ENCODE measurements at regions not wholly inside any gene's neighbourhood (a gene's known extent, or its start where the extent isn't known, plus 50 kb on each side); places are given as distances from the start of the nearest gene placed in this dataset.

DNA sequence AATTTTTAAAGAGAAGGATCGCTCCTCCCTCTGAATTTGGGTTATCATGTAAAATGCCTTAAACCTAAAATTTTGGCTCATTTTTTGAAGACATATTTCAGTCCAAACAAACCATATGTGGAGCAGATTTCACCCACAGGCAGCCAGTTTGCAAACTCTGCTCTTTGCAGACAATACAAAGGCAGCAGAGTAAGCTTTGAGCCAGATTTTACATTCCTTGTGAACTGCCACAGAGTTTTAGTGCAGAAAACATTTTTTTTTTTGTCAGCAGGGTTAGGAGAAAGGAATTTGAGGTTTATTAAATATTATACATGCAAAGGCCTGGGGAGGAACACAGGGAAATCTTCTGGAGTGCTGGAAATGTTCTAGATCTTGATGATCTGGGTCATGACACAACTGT is 171.9 kb upstream of the FN1 start:
- DNase-seq (ENCODE audit: low read depth in 2 of 2): no peak

DNA sequence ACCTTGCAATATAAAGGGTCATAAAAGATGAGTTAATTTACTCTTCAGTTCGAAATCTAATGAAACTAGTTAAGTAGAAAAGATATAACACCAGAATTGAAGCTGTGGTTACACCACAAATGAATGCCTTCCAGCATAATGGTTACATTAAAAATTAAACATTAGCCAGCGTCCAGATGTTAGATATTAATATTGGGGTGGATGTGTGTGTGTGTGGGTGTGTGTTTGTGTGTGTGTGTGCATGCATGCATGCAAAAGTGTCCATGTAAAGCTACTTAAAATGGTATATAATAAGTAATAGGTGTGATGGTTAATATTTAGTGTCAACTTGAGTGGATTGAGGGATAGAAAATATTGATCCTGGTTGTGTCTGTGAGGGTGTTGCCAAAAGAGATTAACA is 170.4 kb upstream of the FN1 start:
- DNase-seq (ENCODE audit: low read depth in 2 of 2): no peak

DNA sequence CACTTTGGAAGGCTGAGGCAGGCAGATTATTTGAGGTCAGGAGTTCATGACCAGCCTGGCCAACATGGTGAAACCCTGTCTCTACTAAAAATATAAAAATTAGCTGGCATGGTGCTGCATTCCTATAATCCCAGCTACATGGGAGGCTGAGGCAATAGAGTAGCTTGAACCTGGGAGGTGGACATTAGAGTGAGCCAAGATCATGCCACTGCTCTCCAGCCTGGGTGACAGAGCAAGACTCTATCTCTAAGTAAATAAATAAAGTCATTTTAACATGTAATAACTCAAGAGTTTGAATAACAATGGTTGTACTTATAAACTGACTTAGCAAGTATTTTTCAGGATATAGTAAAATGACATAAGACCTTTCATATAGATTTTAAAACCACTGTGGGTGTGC is 169.3 kb upstream of the FN1 start:
- no peak for DNase-seq (ENCODE audit: low read depth in 2 of 2)

DNA sequence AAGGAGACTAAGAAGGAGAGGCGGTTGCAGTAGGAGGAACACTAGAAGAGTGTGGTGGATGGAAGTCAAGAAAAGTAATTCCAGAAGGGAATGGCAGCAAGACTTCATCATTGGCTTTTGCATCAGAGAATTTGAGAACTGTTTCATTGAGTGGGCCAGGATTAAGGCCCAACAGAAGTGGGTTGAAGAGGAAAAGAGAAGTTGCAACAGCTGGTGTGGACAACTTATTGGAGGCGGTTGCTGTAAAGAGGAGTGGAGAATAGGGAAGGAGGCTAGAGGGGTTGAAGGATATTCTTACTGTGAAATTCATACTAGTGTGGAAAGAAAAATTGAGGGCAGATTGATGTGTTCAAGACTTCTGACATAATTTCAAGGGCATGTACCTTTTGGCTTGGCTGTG is 168.7 kb upstream of the FN1 start:
- DNase-seq (ENCODE audit: low read depth in 2 of 2): no peak

DNA sequence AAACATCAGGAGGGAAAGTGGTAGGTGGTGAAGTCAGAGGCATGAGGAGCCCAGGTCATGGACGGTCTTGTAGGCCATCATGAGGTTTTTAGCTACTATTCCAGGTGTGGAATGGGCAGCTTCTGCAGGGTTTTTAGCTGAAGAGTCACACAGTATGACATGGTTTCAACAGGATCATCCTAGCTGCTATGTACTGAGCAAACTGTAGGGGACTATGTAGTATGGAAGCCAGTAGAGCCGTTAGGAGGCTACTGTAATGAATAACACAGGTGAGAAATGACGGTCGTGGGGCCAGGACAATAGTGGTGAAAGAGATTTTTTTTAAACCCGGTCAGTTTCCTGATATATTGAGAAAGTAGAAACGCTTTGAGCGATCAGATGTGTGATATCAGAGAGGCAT is 167.6 kb upstream of the FN1 start:
- no peak for DNase-seq (ENCODE audit: low read depth in 2 of 2)

DNA sequence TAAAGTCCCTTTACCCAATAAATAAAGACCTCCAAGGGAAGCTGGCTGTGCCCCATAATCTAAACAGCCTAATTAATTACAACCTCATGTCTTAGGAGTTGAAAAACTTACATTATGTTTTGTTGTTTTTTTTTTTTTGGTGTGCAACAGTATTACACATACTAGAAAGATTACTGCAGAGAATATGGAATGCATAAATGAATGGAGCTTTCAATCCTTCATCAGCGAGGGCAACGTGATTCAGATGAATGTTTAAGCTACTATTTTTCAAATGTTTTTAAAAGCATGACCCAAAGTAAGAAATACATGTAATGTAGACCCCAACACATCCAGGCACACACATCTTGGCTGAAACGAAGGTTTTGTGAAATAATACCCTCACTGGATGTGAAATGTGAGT is 167.1 kb upstream of the FN1 start:
- DNase-seq (ENCODE audit: low read depth in 2 of 2): no peak

DNA sequence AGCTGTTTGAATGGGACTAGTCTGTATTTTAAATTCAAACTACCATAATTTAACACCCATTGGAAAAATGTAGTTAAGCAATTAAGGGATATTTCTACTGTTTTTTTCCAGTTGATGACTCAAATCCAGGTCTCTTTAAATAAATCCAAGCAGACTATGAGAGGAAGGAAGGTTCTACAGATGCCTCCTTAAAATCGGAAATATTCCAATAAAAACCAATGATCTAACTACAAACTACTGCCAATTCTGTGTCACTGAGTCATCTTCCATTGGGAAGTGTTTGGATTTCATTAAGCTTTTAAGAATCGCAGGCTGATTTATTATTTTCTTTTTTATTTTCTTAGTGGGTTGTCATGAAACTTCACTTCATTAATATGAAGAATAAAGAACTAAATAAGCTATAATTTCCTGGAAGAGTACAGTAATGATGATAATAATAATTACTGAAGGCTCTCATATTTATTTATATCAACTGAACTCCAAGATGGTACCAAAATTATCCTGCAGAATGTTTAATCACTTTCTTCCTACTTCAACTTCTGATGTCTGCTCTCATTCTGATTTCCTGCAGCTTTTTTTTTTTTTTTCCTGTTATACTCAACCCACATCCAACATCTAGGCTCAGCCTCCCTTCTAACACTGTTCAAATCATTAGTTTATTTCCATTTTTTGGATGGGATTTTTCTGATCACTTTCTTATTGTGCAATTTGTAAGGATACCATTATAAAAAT is 166.3 kb upstream of the FN1 start:
- peak; percentile 94 to 95 for DNase-seq (ENCODE audit: low read depth in 2 of 2)

DNA sequence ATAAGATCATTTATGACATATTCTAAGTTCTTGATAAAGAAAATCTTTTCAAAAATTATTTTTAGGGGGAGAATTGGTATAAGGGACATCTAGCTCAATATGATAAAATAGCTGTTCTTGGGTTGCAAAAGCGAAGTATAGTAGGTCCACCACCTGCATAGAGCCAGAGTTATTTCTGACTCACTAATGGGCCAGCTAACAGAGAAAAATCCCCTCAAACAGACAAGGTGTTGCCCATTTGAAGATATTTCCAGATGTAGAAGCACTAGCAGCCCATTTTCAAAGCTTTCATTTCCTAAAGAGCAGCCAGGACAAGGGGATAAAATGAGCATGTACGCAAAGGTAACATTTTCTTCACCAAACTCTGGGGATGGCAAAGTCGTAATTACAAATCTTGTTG is 165.7 kb upstream of the FN1 start:
- DNase-seq (ENCODE audit: low read depth in 2 of 2): peak in 1 of 2 donors; percentile 28

DNA sequence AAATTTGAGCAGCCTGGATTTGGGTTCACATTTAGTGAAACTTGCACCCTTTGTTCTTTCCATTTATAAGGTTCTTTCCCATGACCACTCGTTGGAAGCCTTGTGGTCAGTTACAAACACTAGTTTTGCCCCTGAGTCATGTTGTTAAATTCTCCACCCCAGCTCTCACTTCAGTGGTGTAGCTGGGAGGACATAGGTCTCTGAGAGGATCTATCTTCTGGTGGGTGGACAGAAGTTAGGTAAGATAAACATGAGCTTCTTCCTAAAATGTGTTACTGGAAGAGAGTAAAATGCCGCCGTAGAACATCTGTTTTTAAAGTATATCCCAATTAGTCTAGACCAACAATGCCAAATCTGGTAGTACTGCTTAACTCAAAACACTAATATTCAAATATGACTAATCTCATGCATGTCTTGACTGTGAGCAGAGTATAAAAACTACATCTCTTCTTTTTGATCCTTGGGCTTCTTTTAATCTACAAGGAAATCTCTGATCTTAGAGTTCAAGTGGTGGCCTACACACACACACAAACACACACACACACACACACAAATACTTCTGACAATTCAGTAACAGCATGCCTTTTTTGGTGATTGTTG is 162.6 kb upstream of the FN1 start:
- no peak for DNase-seq (ENCODE audit: low read depth in 2 of 2)

DNA sequence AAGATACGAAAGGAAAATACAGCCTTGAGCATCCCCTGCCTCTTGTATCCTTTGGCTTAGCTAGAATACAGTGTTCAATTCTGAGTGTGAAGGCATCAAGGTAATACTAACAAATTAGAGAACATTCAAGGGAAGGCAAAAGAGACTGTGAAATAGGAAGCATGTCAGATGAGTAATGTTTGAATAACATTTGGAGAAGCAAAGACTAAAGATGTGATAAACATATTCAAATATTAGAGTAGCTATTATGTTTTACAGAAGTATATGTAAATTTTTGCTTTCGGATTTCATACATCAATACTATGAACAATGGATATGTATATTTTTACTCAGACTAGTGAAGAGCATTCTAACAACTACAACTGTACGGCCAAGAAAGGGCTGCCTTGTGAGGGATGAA is 161.7 kb upstream of the FN1 start:
- DNase-seq (ENCODE audit: low read depth in 2 of 2): no peak

DNA sequence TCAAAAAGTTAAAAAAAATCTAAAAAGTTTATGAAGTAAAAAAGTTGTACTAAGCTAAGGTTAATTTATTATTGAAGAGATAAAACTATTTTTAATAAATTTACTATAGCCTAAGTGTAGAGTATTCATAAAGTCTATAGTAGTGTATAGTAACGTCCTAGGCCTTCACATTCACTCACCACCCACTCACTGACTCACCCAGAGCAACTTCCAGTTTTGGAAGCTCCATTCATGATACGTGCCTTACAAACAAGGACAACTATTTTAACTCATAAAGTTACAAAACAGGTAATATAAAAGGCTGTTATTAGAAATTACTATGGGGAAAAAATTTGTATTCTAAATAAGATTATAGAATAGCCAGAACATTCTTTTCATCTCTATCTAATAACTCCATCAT is 158.9 kb upstream of the FN1 start:
- peak in 1 of 2 donors; percentile 29 for DNase-seq (ENCODE audit: low read depth in 2 of 2)

DNA sequence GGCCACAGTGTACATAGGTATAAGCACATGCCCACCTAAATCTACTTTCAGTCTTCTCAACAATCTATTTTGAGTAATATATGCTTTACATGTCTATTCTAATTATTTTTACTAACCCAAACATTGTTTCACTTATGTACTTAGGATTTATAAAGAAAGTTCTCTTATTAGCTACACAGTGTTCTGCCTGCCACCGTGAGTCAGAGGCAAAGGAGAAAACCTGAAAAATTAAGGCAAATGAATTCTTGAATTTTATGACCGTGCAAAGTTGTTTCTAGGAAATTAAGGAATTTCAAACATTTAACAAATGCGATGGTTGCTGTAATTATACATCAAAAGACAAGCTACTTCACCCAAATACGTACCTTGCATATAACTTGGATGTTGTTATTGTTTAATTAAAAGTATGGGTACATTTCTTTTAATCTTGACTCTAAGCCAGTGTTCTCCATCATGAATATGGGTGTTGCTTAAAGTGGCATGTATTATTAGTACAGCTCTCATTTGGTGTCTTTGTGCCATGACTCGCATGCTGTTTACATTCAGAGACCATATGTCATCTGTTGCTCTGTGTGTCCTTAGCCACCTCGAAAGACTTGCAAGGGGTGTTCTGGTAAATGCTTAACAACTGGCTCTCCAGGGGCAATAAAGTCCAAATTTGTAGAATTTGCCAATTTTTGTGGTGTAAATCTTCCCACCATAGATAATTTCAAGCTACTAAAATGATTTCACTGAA is 154.3 kb upstream of the FN1 start:
- no peak for DNase-seq (ENCODE audit: low read depth in 2 of 2)

DNA sequence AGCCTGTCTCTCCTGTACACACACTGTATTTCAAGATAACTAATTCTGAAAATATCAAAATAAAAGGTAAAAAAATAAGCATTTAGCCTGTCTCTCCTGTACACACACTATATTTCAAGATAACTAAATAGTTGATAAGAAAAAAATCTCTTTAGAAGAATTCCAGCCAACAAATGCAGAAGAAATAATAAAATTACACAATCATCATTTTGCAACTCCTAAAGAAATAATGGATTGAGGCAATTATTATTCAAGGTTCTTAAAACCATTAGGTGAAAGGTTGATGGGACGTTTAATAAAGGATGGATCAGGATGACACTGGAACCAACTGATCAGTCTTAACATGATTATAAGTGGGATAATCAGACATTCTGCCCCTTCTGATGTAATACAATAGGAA is 148.0 kb upstream of the FN1 start:
- DNase-seq (ENCODE audit: low read depth in 2 of 2): no peak

DNA sequence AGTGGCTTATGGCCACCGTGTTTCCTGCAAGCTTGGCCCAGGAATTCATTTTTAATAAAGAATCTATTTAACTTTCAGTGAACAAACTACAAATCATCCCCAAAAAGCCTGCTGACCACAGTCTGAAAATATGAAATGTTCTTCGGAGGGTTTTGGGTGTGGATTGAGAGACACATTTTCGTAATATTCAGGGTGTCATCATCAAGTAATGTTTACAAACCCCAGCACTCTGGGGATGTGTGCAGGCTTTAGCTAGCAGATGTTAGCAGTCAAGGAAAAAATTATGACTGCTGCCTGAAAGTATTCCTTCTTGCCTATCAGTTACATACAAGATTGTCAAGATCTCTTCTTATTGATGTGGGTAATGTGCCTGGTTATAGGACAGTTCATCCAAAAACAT is 143.9 kb upstream of the FN1 start:
- no peak for DNase-seq (ENCODE audit: low read depth in 2 of 2)

DNA sequence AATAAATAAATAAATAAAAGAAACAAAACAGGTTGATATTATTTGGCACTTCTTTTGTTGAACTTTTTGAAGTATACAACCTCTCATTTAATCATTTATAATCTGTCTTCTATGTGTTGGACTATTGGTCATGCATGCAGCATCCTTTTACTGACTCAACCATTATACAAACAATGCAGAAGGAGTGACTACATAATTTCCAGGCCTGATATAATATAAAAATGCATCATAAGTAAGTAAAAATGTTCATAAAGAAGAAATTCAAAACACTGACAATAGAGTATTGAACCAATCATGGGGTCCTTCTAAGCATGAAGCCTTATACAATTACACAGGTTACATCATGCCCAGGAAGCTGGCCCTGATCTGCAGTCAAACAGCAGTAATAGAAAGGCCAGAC is 141.5 kb upstream of the FN1 start:
- no peak for DNase-seq (ENCODE audit: low read depth in 2 of 2)

DNA sequence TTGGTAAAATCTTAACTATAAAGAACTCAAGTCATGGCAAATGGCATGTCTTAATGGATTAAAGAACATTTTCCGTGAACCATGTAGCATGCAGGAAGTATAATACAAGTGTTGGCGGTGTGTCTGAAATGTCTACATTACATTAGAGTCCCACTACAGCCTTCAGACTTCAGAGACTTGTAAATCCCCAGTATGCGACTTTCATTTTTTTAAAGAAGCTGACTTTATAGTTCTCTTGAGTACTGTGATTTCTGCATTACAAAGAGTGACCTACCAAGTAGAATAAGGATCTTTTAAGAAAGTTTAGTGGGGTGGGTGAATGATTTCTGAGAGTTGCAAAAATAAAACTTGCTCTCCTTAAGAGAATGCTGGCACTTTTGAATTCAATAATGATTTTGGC is 140.7 kb upstream of the FN1 start:
- DNase-seq (ENCODE audit: low read depth in 2 of 2): no peak

DNA sequence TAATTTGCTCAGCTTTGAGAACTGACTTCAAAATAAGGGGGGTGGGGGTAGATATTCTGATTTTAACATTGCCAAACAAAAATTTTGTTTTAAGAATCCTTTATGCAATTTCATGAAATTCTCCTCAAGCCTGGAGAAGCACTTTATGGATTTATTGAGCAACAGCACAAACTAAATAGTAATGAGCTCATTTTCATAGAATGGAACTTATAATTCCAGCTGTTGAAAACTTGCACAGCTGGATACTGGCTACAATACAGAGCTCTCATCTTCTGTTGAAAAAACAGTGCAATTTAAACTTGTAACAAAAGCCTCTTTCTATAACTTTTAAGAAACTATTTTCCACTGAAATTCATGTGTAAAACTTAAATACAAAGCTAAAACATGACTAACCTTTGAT is 137.6 kb upstream of the FN1 start:
- DNase-seq (ENCODE audit: low read depth in 2 of 2): no peak

DNA sequence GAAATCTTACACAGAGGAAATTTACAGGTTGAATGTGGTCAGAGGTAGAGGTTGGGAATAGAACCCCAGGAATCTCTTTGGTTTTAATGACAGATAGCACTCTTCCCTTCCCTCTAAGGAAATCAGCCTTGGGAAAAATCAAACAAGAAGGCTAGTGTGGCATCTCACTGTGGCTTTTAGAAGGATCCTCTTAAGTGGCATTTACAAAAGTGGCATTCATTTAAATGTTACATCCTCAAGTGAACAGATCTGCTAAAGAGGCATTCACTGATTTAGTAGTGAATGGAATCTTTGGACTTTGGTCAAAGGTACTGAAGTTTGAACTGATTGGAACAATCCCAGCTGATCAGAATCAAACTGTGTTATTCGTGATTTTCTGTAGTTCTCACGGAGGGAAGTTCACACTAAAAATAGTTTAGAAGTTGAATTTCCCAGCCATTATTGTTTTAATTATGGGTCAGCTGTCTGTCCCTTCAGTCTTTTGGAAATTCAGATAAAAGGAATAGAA is 136.5 kb upstream of the FN1 start:
- peak; percentile 11 to 48 for DNase-seq (ENCODE audit: low read depth in 2 of 2)

DNA sequence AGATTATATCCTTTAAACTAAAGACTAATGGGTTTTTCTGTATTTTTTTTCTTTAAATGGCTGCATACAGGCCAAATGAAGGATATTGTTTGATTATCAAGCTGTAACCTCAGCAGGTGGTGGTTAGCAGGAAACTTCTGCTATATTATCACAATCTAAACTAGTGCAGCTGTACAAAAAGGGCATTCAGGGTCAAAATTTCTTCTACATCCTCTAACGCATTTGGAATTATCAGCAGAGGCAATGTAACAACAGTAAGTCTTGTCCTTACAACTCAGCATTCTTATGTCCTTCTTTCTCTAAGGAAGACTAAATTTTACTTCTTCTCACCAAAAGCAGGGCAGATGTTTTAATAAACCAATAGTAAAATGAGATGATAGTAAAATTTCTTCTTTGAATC is 135.8 kb upstream of the FN1 start:
- DNase-seq (ENCODE audit: low read depth in 2 of 2): peak; percentile 74 to 78

DNA sequence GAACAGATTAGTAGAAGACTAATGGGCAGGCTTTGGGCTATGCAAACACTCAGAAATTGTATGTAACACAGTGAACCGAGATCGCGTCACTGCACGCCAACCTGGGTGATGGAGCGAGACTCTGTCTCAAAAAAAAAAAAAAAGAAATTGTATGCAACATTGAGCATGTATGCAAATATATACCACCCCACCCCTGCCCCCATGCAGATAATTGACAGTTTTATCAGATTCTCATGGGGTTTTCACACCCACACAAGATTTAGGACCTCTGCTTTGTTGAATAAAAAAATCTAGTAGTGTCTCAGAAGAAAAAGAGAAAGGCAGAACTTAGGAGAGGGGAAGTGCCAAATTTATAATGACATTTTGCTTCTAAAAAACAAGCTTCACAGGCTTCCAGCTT is 131.6 kb upstream of the FN1 start:
- DNase-seq (ENCODE audit: low read depth in 2 of 2): no peak

DNA sequence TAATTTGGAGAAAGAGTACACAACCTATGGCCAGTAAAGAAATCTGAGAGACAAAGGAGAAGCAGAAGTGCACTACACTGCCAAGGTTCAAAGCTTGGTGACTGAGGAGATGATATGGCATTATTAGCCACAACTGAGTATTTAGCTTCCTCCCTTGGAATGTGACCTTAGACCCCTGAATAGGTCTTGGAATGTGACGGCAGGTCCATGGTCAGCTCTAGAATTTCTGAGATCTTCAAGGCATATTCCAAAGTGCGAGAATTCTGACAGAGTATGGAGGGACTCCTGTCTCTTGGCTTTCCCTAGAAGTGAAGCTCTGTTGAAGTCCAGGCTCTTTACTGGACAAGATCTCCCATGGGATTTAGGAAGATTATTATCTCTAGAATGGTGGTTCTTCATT is 130.0 kb upstream of the FN1 start:
- DNase-seq (ENCODE audit: low read depth in 2 of 2): no peak

DNA sequence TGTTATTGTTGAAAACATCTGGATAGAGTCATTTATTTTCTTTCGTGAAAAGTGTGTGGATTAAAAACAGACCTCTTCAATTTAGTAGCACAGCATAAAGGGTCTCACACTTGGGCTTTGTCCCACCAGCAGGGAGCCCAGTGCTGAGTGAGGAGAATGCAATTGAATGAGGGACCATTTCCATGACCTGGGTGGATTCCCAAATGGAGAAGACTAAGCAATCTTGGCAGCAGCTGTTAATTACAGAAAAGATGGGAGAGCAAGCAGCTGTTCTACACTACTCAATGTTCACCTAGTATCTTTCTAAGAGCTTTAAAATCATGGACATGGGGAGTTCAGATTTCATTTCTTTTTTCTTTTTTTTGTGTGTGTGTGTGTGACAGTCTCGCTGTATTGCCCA is 121.8 kb upstream of the FN1 start:
- no peak for DNase-seq (ENCODE audit: low read depth in 2 of 2)

DNA sequence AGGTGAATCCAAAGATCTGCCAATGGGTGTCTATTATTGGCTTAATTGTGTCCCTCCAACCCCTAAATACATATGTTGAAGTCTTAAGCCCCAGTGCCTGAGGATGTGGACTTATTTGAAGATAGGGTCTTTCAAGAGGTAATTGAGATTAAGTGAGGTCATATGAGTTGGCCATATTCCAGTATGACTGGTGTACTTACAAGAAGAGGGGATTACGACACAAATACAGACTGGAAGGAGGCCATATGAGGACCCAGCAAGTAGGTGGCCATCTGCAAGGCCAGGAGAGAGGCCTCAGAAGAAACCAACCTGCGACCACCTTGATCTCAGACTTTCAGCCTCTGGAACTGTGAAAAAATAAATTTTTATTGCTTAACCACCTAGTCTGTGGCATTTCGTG is 121.1 kb upstream of the FN1 start:
- peak in 1 of 2 donors; percentile 12 for DNase-seq (ENCODE audit: low read depth in 2 of 2)
